ENCODE measurements at regions not wholly inside any gene's neighbourhood (a gene's known extent, or its start where the extent isn't known, plus 50 kb on each side); places are given as distances from the start of the nearest gene placed in this dataset.

- TF ChIP-seq CTCF (IDR thresholded peaks at IDR 0.05; ENCODE audit: insufficient read depth, low read depth, low read length): no peak
- TF ChIP-seq EZH2 (IDR thresholded peaks at IDR 0.05; ENCODE audit: insufficient read depth, low read length): no peak
Measured at GRCh38 chr3:162328649-162329048, 832.0 kb downstream of the OTOL1 start.
